Stomach smooth muscle (tissue), 2 donors: ENCODE measurements at regions not wholly inside any gene's neighbourhood (a gene's known extent, or its start where the extent isn't known, plus 50 kb on each side); places are given as distances from the start of the nearest gene placed in this dataset.

Experiments used
- H3K27ac ChIP-seq: one replicate; pipeline ENCODE4 v1.7.0; 2013; ENCODE audit warnings: mild to moderate bottlenecking, low read length, inconsistent platforms
- H3K27me3 ChIP-seq, 2 donors: one replicate each; pipeline ENCODE4 v1.7.0; 2013; ENCODE audit warnings: low read length in 2 of 2; ENCODE audit not compliant: insufficient read depth in 2 of 2, control insufficient read depth in 1 of 2
- H3K36me3 ChIP-seq, 2 donors: one replicate each; pipeline ENCODE4 v1.7.0; 2013; ENCODE audit warnings: low read length in 2 of 2; ENCODE audit not compliant: control insufficient read depth in 2 of 2, insufficient read depth in 2 of 2
- H3K4me1 ChIP-seq: one replicate; pipeline ENCODE4 v1.7.0; 2013; ENCODE audit warnings: low read length; ENCODE audit not compliant: control insufficient read depth, insufficient read depth
- H3K4me3 ChIP-seq, 2 donors: one replicate each; pipeline ENCODE4 v1.7.0; 2013; ENCODE audit warnings: low read length in 2 of 2
- H3K9ac ChIP-seq, 2 donors: one replicate each; pipeline ENCODE4 v1.7.0; 2013; ENCODE audit warnings: low read length in 2 of 2, mild to moderate bottlenecking in 1 of 2
- H3K9me3 ChIP-seq, 2 donors: one replicate each; pipeline ENCODE4 v1.7.0; 2013; ENCODE audit warnings: low read length in 2 of 2; ENCODE audit not compliant: control insufficient read depth in 2 of 2
- donor health status: healthy.
- donor health status: Pancreatic carcinoma.

- no peak overlapping the region for H3K4me3 ChIP-seq
- H3K27ac ChIP-seq: no peak overlapping the region
- no peaks in the 10 kb centered on the region for H3K9me3 ChIP-seq
- peaks cover 3% of the 10 kb centered on the region for H3K4me1 ChIP-seq
- H3K9ac ChIP-seq: no peak overlapping the region
- peaks cover 3% of the 10 kb centered on the region in 2 donors for H3K27me3 ChIP-seq
- no peaks in the 10 kb centered on the region for H3K36me3 ChIP-seq
Measured at GRCh38 chr10:113450906-113451305, 101.9 kb upstream of the HABP2 start.

DNA sequence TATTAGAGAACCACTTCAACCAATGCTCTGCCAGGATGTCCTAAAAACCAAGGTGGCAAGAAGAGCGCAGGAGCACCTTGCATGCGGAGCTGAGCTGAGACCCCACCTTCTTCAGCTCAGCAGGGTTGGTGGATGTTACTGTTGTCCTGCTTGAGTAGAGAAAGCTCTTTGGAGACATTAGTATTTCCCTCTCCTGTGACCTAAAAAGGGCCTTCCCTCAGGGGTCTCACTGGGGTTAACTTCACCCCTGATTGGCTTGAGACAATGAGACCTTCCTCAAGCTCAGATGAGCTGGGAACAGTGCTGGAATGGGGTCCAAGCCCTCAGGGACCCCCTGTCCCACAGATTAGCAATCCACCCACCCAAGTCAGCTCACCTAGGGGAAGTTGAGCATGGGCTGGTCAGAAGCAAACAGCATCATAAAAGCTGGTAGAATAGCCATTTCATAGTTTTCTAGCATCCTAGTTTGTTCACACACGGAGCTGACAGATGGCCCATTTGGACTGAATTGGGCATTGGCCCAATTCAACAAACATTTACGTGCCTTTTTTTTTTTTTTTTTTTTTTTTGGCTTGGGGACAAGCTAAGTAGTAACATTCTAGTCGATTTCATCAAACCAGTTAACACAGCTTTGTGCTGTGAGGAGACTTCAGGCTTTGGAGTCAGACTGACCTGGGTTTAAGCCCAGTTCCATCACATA lies 100.6 kb upstream of the HABP2 start:
- Histone ChIP-seq H3K9me3 (no peaks in the 10 kb centered on the region), H3K27ac (no peak overlapping the region), H3K9ac (no peak overlapping the region), H3K4me1 (peaks cover 3% of the 10 kb centered on the region), H3K4me3 (no peak overlapping the region), H3K36me3 (no peaks in the 10 kb centered on the region), H3K27me3 (peaks cover 3% of the 10 kb centered on the region in 2 donors)

DNA sequence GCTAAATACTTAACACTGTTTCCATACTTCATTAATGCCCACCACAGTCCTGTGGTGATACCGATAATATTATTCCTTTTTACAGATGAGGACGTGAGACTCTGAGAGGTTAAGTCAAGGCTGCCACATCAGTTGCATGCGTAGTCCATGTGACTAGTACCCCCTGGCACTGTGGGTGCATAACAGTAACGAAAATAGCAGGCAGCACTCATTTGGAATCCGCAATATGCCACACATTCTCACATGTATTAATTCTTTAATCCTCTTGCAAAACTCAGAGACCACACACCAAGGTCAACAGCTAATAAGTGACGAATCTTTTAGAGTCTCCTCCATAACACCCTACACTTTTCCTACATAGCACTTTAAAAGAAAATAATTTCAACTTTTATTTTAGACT lies 99.5 kb upstream of the HABP2 start:
- H3K4me3 ChIP-seq: no peak overlapping the region
- H3K9ac ChIP-seq: no peak overlapping the region
- no peaks in the 10 kb centered on the region for H3K9me3 ChIP-seq
- H3K36me3 ChIP-seq: no peaks in the 10 kb centered on the region
- peaks cover 3% of the 10 kb centered on the region for H3K4me1 ChIP-seq
- no peak overlapping the region for H3K27ac ChIP-seq
- H3K27me3 ChIP-seq: peaks cover 3% of the 10 kb centered on the region in 2 donors

DNA sequence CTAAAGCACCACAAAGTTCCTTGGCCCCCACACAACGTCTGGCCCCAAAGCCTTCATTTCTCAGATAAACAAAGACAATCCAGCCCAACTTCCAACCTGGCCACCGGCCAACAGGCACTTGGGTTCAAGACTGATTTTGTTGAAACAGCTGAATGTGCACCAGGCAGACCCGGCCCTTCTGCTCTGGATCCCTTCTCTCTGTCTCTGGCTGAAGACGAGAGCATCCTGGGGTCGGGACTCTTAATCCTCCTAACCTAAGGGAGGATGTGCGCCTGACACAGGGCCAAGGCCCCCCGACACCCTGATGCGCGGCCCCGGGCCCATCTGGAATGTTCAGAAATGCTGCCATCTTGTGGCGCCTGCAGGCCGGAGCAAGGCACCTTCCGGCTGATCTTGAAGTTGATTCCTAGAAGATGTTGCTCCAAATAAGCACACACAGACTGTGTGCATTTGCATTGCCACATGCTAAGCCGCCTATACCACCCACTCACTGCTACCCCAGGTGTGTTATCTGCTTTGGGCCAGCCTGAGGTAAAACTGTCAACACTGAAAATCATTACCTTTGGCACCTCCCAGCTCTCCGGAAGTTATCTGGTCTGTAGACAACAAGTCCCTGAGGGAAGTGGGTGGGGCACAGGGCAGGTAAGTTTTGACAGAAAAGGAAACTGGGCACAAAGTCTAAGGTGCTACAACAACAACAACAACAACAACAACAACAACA lies 98.4 kb upstream of the HABP2 start:
- H3K27ac ChIP-seq: no peak overlapping the region
- no peaks in the 10 kb centered on the region for H3K36me3 ChIP-seq
- H3K9ac ChIP-seq: no peak overlapping the region
- peaks cover 3% of the 10 kb centered on the region for H3K4me1 ChIP-seq
- no peaks in the 10 kb centered on the region for H3K9me3 ChIP-seq
- peak overlapping the region in 1 of 2 donors; percentile 47 for H3K4me3 ChIP-seq
- peaks cover under 1 to 3% of the 10 kb centered on the region in 2 donors for H3K27me3 ChIP-seq

DNA sequence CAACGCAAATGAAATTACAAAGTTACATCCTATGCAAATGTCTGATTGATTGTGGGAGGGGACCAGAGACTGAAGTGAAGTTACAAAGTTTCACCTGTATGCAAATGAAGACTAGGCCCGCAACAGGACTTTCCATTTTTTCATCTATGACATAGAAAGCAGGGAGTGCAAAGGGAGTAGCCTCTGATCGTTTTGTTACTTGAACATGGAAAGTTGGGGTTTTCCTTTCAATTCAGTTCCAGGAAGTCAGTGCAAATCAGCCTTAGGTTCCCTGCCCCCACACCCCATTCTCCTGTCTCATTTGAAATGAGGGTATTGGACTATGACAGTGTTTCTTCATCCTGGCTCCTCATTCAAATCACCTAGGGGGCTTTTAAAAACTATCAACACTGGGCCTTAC lies 96.9 kb upstream of the HABP2 start:
- Histone ChIP-seq H3K27ac (no peak overlapping the region), H3K9me3 (no peaks in the 10 kb centered on the region), H3K36me3 (no peaks in the 10 kb centered on the region), H3K9ac (no peak overlapping the region), H3K4me3 (no peak overlapping the region), H3K4me1 (peaks cover 3% of the 10 kb centered on the region), H3K27me3 (peaks cover 0 to 3% of the 10 kb centered on the region in 2 donors)

GRCh38 chr10:113456741-113457140 lies 96.1 kb upstream of the HABP2 start:
- Histone ChIP-seq H3K4me3 (no peak overlapping the region), H3K36me3 (no peaks in the 10 kb centered on the region), H3K9ac (no peak overlapping the region), H3K9me3 (no peaks in the 10 kb centered on the region), H3K4me1 (peaks cover 3% of the 10 kb centered on the region), H3K27me3 (peaks cover 0 to 3% of the 10 kb centered on the region in 2 donors), H3K27ac (no peak overlapping the region)

DNA sequence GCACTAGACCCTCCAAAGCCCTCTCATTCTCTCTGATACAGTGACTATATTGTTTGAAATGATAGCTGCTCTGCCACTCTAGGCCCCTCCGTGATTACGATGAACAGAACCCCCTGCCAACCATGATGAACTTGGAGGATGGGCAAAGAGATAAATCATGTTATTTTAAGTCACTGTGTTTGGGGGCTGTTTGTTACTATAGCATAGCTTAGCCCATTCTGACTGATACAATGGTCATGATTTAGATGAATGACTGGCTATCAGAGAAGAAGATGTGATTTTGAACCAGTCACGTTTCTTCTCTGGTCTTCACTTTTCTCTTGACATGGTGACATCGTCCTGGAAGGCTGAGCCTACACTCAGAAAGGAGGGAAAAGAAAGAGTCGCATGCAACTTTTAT lies 95.4 kb upstream of the HABP2 start:
- H3K4me3 ChIP-seq: no peak overlapping the region
- no peak overlapping the region for H3K27ac ChIP-seq
- H3K9ac ChIP-seq: no peak overlapping the region
- H3K4me1 ChIP-seq: peaks cover 3% of the 10 kb centered on the region
- peaks cover 0 to 1% of the 10 kb centered on the region in 2 donors for H3K27me3 ChIP-seq
- no peaks in the 10 kb centered on the region for H3K36me3 ChIP-seq
- no peaks in the 10 kb centered on the region for H3K9me3 ChIP-seq

DNA sequence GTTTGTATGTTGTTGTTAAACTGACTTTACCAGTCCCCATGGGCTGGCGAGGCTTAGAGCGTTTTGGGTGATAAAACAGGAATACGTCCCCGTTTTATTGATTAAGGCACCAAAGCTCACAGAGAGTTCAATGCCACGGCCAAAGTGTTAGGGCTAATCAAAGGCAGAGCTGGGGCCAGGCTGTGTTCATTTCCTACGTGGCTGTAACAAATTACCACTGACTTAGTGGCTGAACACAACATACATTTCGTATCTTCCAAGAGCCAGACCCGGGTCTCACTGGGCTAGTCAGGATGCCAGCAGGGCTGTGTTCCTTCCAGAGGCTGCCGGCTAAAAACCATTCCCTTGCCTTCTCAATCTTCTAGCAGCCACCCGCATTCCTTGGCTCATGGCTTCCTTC lies 94.4 kb upstream of the HABP2 start:
- Histone ChIP-seq H3K27ac (no peak overlapping the region), H3K27me3 (no peaks in the 10 kb centered on the region), H3K4me1 (peaks cover 3% of the 10 kb centered on the region), H3K9ac (no peak overlapping the region), H3K4me3 (no peak overlapping the region), H3K9me3 (no peaks in the 10 kb centered on the region), H3K36me3 (no peaks in the 10 kb centered on the region)

DNA sequence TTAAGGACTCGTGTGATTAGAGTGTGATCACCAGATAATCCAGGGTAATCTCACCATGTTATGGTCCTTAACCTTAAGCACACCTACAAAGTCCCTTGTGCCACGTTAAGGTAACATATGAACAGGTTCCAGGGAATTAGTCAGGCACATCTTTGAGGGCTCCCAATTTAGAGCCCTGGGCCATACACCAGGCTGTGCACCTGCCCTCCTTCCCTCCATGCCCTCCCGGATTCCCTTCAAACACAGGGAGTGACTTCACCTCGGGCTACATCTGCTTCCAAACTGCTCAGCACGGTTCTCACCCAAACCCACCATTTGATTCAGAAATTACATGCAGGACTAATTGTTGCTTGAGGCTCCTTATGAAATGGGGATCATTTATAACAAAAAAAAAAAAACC lies 93.9 kb upstream of the HABP2 start:
- Histone ChIP-seq H3K9me3 (no peaks in the 10 kb centered on the region), H3K36me3 (no peaks in the 10 kb centered on the region), H3K27ac (no peak overlapping the region), H3K9ac (no peak overlapping the region), H3K4me1 (peaks cover 3% of the 10 kb centered on the region), H3K27me3 (no peaks in the 10 kb centered on the region), H3K4me3 (no peak overlapping the region)

DNA sequence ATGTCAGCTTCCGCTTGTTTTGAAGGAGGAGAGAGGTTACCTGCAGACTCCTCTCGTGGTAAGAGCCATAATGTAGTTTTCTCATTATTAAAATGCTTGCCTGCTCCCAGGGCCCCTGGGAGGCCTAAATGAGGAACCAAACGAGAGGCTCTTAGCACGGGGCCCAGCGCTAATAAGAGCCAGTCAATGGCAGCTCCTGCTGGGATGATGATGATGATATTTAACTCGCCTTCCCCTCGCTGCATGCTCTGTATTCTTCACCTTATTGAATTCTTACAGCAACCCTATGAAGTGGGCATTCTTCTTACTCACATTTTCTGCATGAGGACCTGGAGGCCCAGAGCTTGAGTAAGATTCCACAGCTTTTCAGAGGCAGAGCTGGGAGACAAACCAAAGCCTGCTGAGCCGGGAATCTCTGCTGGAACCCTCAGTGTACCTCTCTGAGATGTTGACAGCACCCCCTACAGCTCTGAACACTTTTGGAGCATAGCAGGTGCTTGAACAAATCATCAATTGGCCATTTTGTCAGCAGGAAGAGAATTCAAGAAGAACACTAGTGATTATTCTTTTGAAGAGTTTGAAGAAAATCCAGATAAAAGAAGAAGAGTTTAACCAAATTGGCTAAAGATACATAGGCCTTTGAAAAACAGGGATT lies 93.1 kb upstream of the HABP2 start:
- no peaks in the 10 kb centered on the region for H3K4me1 ChIP-seq
- no peak overlapping the region for H3K4me3 ChIP-seq
- H3K27ac ChIP-seq: no peak overlapping the region
- H3K9ac ChIP-seq: no peak overlapping the region
- no peaks in the 10 kb centered on the region for H3K27me3 ChIP-seq
- no peaks in the 10 kb centered on the region for H3K36me3 ChIP-seq
- no peaks in the 10 kb centered on the region for H3K9me3 ChIP-seq

GRCh38 chr10:113463083-113463482 lies 89.8 kb upstream of the HABP2 start:
- Histone ChIP-seq H3K9me3 (no peaks in the 10 kb centered on the region), H3K36me3 (no peaks in the 10 kb centered on the region), H3K4me1 (no peaks in the 10 kb centered on the region), H3K27me3 (no peaks in the 10 kb centered on the region), H3K27ac (no peak overlapping the region), H3K9ac (no peak overlapping the region), H3K4me3 (no peak overlapping the region)
